ENCODE measurements at regions not wholly inside any gene's neighbourhood (a gene's known extent, or its start where the extent isn't known, plus 50 kb on each side); places are given as distances from the start of the nearest gene placed in this dataset.

DNA sequence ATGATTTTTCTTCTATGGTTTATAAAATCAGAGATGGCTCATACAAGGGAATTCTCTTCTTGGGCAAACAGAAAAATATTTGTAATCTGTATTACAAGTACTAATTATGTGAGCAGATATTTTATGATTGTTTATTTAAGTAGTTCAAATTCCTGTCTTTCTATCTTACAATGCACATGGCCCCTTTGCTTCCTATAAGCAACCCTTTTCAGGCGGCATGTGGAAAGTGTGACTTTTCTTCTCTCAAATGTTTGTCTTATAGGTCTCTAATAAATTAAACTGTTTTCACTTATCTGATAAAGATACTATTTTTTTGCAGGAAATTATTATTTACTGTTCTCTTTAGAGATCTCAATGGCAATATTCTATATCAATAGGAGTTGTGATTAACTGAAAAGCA, 259.3 kb upstream of the MAGEB18 start:
- no peak overlapping the region for H3K4me3 ChIP-seq
- H2AFZ ChIP-seq (ENCODE audit: control insufficient read depth, low read depth, low read length) = no peak overlapping the region
- in situ Hi-C loops (cut with MboI) (no loop called here), intact Hi-C loops (cut with micrococcal nuclease; ENCODE audit: unreplicated experiment) (no loop called here)
- POLR2A ChIA-PET = no interaction called here
- no TSS peak for BruUV-seq (replicated peaks)
- no peak overlapping the region for H3K9ac ChIP-seq (ENCODE audit: control insufficient read depth, insufficient read depth, low read length)
- H3K4me2 ChIP-seq (ENCODE audit: control insufficient read depth, insufficient read depth) = no peak overlapping the region
- RAD21 ChIA-PET (ENCODE audit: unreplicated experiment) = no interaction called here
- CTCF ChIA-PET = no interaction called here
- WGBS (ENCODE audit: insufficient coverage, insufficient replicate concordance, low lambda C conversion rate, missing lambda C conversion rate) = 0% methylated on average over 1 of the region's 1 CpG
- H3K36me3 ChIP-seq (ENCODE audit: control insufficient read depth in 2 of 2, insufficient read depth in 2 of 2, low read length in 1 of 2) = no peaks in the 10 kb centered on the region
- H3K9me3 ChIP-seq (replicated peaks; ENCODE audit: control insufficient read depth, insufficient read depth, low read length) = no peaks in the 10 kb centered on the region
- ATAC-seq (no peak), FAIRE-seq (no peak), DNase-seq (ENCODE audit: low read depth, low spot score) (no peak)
- H3K4me1 ChIP-seq (ENCODE audit: control insufficient read depth, insufficient read depth, low read length) = no peaks in the 10 kb centered on the region
- H4K20me1 ChIP-seq (ENCODE audit: control insufficient read depth, insufficient read depth) = no peaks in the 10 kb centered on the region
- H3K27me3 ChIP-seq (replicated peaks in 1 of 2; ENCODE audit: control insufficient read depth in 2 of 2, insufficient read depth in 2 of 2, low read length in 1 of 2) = no peaks in the 10 kb centered on the region
- no peak overlapping the region for H3K27ac ChIP-seq (ENCODE audit: control insufficient read depth, insufficient read depth)
- no peaks in the 10 kb centered on the region for H3K79me2 ChIP-seq (ENCODE audit: control insufficient read depth, insufficient read depth, low read length)
- SMC1A ChIA-PET (ENCODE audit: uncharacterized antibody, unreplicated experiment) = no interaction called here
- no peak for TF ChIP-seq CHD2 (IDR thresholded peaks at IDR 0.05; ENCODE audit: borderline replicate concordance, low read depth, low read length)
- TF ChIP-seq SP1 (IDR thresholded peaks at IDR 0.05; ENCODE audit: low read depth, low read length) = no peak
- TF ChIP-seq NFIC (IDR thresholded peaks at IDR 0.05; ENCODE audit: low read depth, low read length) = no peak
- TF ChIP-seq, protein P1, sequence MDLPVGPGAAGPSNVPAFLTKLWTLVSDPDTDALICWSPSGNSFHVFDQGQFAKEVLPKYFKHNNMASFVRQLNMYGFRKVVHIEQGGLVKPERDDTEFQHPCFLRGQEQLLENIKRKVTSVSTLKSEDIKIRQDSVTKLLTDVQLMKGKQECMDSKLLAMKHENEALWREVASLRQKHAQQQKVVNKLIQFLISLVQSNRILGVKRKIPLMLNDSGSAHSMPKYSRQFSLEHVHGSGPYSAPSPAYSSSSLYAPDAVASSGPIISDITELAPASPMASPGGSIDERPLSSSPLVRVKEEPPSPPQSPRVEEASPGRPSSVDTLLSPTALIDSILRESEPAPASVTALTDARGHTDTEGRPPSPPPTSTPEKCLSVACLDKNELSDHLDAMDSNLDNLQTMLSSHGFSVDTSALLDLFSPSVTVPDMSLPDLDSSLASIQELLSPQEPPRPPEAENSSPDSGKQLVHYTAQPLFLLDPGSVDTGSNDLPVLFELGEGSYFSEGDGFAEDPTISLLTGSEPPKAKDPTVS (IDR thresholded peaks at IDR 0.05; ENCODE audit: low read depth, low read length) = no peak
- TF ChIP-seq, protein P2, sequence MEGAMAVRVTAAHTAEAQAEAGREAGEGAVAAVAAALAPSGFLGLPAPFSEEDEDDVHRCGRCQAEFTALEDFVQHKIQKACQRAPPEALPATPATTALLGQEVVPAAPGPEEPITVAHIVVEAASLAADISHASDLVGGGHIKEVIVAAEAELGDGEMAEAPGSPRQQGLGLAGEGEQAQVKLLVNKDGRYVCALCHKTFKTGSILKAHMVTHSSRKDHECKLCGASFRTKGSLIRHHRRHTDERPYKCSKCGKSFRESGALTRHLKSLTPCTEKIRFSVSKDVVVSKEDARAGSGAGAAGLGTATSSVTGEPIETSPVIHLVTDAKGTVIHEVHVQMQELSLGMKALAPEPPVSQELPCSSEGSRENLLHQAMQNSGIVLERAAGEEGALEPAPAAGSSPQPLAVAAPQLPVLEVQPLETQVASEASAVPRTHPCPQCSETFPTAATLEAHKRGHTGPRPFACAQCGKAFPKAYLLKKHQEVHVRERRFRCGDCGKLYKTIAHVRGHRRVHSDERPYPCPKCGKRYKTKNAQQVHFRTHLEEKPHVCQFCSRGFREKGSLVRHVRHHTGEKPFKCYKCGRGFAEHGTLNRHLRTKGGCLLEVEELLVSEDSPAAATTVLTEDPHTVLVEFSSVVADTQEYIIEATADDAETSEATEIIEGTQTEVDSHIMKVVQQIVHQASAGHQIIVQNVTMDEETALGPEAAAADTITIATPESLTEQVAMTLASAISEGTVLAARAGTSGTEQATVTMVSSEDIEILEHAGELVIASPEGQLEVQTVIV (IDR thresholded peaks at IDR 0.05; ENCODE audit: borderline replicate concordance, partially characterized antibody) = no peak
- no peak for TF ChIP-seq NR2C1 (IDR thresholded peaks at IDR 0.05)
- TF ChIP-seq BCL11A (IDR thresholded peaks at IDR 0.05; ENCODE audit: low read depth, low read length) = no peak
- TF ChIP-seq STAT1 (conservative IDR thresholded peaks at IDR 0.05) = no peak
- TF ChIP-seq BRCA1 (IDR thresholded peaks at IDR 0.05; ENCODE audit: low read depth, low read length) = no peak
- no peak for TF ChIP-seq HDAC6 (IDR thresholded peaks at IDR 0.05; ENCODE audit: unreplicated experiment)
- TF ChIP-seq, protein P3, sequence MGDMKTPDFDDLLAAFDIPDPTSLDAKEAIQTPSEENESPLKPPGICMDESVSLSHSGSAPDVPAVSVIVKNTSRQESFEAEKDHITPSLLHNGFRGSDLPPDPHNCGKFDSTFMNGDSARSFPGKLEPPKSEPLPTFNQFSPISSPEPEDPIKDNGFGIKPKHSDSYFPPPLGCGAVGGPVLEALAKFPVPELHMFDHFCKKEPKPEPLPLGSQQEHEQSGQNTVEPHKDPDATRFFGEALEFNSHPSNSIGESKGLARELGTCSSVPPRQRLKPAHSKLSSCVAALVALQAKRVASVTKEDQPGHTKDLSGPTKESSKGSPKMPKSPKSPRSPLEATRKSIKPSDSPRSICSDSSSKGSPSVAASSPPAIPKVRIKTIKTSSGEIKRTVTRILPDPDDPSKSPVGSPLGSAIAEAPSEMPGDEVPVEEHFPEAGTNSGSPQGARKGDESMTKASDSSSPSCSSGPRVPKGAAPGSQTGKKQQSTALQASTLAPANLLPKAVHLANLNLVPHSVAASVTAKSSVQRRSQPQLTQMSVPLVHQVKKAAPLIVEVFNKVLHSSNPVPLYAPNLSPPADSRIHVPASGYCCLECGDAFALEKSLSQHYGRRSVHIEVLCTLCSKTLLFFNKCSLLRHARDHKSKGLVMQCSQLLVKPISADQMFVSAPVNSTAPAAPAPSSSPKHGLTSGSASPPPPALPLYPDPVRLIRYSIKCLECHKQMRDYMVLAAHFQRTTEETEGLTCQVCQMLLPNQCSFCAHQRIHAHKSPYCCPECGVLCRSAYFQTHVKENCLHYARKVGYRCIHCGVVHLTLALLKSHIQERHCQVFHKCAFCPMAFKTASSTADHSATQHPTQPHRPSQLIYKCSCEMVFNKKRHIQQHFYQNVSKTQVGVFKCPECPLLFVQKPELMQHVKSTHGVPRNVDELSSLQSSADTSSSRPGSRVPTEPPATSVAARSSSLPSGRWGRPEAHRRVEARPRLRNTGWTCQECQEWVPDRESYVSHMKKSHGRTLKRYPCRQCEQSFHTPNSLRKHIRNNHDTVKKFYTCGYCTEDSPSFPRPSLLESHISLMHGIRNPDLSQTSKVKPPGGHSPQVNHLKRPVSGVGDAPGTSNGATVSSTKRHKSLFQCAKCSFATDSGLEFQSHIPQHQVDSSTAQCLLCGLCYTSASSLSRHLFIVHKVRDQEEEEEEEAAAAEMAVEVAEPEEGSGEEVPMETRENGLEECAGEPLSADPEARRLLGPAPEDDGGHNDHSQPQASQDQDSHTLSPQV (IDR thresholded peaks at IDR 0.05) = no peak
- no peak for TF ChIP-seq E2F8 (IDR thresholded peaks at IDR 0.05; ENCODE audit: low read depth, partially characterized antibody)
- no peak for TF ChIP-seq MYC (IDR thresholded peaks at IDR 0.05; ENCODE audit: insufficient read depth, insufficient read length, insufficient replicate concordance, low read length, severe bottlenecking)
